NOMO-1 (cell line): ENCODE measurements at regions not wholly inside any gene's neighbourhood (a gene's known extent, or its start where the extent isn't known, plus 50 kb on each side); places are given as distances from the start of the nearest gene placed in this dataset.
"Not testable (repeated sequence)": the region's sequence is repeated elsewhere in the genome, so short reads cannot be mapped to it uniquely, and the experiment has no call there.

Experiments used
- DNase-seq, 2 experiments: peaks; one replicate each; lab custom pipeline; 2025; ENCODE audit not compliant: unreplicated experiment in 2 of 2; lab: John Stamatoyannopoulos, UW

DNA sequence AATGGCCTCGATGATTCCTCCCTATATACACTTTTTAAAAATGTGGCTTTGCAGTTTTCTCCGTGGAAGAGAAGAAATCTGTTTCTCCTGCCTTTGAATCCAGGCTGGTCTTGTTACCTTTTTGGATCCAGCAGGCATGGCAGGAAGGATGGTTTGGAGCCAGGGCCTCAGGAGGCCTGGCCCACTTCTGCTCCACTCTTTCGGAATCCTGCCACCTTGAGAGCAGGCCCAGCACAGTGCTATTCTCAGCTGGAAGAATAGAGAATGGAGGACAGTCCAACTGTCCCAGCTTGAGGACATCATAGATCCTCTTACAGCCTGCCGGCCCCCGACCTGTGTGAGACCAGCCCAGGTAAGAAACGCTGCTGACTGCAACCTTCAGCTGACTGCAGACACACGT is 421.5 kb downstream of the FUT8 start:
- no peak for DNase-seq

DNA sequence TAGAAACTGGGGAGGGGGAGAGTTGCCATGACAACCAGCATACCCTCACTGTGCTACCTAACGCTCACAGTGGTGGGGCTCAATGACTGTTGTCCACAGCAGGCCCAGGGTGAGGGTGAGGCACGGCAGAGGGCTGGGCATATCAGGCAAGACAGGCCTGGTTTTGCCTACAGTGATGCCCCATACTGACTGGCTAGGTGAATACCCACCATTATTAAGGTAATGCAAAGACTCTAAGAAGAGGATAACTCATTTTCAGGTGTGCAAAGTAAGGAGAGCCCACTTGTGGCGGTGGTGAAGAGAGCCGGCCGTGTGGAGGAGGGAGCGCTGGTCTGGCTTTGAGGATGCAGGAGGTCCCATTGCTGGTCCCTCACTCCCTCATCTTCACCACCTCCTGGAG is 422.3 kb downstream of the FUT8 start:
- DNase-seq: no peak

DNA sequence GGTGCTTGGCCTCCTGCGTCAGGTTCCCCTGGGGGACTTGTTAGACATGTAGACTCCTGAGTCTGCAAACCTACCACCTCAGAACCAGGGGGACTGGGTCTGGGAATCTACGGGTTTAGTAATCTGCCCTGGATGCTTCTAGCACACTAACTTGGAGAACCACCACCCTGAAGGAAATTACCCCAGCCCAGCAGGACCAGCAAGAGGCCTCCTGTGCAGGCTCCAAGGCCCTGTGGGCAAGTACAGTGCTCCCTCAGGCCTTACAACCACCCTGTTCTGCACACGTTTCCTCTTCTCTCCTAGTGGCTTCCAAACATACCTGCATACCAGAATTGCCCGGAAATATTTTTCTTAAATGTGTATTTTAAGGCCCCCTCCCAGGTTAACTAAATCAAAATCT is 423.0 kb downstream of the FUT8 start:
- no peak for DNase-seq

DNA sequence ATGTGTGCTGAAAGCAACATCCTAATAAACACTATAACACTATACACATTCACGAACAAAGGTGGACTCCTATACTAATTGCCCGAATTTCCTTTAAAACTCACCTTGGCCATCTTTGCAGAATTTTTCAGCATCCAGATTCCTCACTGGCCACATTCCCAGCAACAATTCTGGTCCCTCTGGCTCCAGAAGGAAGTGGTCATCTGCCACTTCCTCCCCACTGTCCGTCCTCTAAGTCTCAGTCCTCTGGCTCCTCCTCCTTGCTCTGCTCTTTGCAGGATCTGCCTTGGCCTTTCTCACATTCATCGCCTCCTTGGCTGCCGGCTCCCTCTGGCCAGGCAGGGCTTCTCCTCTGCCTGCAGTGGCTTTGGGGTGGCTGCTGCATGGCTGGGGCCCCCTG is 426.0 kb downstream of the FUT8 start:
- no peak for DNase-seq

DNA sequence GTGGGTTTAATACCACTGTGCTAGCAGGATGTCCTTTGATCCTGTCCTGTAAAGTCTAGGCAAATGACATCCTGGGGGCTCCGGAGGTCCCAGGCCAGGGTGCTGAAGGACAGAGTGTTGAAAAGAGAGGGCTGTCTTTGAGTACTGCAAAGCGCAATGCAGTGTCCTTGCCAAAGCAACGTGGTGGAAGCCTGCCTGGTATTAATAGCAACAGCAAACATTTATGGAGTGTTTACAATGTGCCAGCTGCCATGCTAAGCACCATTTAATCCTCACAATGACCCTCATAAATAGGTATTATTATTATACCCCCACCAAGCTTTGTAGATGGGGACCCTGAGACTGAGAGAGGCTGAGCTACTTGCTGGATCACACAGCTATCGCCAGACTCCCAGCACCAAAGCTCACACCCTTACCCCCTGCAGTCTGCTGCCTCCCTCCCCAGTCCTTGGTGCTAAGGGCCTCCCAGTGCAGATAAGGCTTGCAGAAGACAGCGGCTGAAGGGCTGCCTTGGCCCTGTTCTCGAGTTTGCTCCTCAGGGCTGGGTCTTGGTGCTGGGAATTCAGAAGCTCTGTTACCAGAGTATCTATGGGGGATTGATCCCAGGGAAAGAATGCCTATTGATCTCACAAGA is 427.7 kb downstream of the FUT8 start:
- no peak for DNase-seq

DNA sequence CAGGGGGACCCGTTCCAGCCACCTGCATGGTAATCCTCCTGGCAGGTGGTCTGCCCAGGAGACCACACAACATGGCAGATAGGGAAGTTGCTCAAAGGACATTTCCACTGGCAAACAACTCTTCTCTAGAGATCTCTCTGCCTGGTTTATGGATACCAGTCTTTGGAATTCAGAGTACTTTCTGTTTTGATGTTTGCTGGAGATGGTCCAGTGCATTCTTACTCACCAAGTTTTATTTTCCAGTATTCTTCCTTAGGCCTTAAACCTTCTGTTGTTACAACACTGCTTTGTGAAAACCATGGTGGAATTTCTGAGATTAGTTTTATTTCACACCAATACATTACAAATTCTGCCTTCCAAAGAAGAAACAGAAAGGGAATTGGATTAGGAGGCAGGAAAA is 428.3 kb downstream of the FUT8 start:
- no peak for DNase-seq

DNA sequence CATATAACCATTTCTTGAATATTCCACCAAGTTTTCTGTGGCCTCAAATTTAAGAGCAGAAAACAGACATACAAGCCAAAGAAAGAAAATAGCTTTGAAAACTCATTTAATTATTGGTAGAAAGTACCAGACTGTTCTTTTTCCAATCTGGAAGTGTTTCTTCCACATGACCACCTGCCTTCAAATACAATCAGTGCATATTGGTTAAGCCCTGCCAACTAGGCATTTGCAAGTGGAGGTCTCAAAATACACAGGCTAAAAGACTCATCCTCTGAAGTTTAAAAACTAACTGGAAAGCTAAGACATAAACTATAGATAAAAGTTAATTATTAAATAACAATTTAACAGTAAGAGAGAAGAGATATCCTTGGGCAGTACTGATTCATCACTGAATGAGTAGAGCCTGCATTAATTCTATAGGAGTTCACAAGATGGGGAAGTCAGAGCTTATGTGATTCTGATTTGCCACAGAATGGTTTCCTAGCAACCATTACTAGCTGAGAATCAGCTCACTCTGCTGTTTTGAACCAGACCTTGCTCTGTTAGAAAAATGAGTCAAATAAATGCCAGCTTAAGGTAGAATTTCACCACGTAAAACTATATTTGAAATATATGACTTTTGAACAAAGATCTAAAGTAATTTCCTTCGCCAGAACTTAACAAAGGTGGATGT is 433.8 kb downstream of the FUT8 start:
- DNase-seq: peak in 1 of 2 experiments; percentile 27

DNA sequence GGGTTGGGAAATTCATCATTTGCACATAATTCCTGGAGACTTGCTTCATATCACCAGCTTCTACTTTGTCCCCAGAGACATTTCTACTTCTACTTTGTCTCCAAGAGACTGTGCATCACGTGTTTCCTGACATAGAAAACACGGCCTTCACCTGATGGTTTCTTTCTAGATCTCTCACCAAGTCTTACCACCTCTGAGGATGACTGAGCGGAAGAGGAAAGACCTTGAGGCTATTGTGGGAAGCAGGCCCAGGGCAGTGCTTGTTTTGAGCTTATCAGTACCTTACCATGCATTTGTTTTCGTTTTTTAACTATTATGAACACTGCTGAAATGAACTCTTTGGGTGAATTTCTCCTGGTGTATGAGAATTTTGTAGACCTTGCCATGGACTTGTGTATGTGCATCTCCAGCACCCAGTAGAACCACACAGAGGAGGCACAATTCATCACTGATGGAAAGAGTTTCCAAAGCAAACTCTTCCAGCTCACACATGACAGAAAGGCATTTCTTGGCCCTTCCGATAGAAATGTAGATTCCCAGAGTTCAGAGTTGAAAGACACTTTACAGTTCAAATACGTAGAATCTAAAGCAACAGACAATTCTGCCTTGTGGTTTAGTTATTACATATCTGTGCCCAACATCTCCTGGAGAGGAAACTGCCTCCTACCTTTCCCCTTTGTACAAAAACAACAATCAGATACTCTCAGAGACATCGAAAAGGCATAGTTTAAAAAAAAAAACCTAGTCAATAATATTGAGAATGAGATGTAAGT is 434.7 kb downstream of the FUT8 start:
- no peak for DNase-seq

DNA sequence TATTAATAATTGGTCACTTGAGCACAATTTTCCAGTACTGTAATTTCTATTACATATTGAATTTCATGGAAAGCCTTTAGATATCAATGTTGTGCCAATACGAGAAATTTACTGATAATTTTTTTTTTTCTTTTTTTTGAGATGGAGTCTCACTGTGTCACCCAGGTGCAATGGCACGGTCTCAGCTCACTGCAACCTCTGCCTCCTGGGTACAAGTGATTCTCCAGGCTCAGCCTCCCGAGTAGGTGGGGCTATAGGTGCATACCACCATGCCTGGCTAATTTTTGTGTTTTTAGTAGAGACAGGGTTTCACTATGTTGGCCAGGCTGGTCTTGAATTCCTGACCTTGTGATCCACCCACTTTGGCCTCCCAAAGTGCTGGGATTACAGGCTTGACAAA is 435.4 kb downstream of the FUT8 start:
- DNase-seq: not testable (repeated sequence)

DNA sequence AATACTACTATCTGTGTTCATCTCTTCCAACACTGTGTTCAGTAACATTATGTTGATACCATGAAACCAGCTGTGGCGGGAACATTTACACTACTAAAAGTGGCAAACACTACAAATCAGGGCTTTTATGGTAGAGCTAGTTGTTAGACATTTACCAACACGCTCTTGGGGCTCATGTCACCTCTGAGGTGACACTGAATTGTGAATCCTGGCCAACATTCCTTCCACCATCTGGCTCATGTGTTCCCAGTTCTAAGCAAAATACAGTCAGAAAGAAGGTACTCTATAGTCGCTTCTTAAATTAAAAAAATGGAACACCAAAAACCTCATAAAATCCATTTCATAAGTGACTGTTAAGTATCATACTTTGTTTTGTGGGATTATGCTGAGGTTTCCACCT is 436.6 kb downstream of the FUT8 start:
- no peak for DNase-seq

DNA sequence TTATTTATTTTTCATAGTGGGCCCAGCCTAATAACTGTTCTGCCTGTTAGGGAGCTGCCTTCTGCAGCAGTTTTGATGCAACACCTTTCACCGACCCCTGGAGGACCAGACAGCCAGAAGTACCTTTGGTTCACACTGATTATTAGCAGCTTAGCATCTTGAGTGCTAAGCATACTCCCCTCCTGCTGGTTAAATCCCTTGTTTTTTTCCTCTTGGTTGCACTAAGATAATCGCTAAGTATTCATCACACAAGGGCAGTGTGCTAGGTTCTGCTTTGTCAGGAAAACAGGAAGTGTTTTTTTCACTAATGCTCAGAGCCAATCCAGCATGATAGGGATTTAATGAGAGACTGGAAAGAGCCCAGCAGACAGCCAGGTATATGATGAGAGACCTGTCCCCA is 437.0 kb downstream of the FUT8 start:
- DNase-seq: peak in 1 of 2 experiments; percentile 42

DNA sequence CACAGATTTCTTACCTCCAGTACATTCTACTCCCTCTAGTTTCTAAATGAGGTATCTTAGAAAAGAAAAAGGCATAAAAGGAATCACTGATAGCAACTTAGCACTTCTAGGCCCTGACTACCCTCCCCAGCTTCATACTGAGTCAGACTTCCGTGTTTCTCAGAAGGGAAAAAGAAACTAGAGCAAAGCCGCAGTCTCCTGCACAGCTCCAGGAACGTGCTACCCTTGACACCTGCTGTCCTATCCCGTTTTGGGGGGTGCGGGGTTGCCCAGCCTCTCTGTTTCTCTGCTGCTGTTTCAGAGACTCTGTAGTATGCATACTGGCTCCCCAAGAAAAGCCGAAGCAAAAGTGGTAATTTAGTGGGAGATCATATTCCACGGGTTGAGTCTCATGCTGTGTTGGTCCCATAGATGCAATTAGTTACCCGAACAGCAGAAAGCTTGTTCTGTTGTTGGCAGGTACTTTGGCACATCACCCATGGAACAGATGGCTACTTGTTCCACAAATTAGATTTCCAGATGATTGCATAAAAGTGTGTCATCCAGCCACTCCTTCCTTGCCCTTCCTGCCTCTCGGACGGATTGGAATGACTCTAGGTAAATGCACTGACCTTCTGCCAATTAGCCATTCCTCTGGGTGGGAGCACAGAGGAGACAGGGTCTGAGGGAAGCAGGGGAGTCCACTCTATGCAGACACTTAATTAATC is 438.1 kb downstream of the FUT8 start:
- no peak for DNase-seq

DNA sequence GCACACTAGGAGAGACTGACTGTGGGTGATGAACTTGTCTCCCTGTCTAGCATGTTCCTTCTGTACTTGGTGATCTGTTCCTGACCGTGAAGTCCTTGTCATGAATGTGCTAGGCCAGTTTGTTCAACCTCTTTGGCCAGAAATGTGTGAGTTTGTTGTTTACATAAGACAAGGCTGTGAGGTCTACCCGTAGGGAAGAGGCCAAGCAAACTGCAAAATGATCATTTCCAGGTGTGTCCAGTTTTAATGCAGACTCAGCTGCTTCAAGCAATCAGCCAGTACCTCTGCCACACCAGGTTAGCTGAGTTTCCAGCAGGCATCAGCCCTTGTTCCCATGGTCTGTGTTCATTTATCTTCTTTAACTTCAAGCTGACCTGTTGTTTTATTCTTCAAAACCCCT is 440.2 kb downstream of the FUT8 start:
- no peak for DNase-seq

DNA sequence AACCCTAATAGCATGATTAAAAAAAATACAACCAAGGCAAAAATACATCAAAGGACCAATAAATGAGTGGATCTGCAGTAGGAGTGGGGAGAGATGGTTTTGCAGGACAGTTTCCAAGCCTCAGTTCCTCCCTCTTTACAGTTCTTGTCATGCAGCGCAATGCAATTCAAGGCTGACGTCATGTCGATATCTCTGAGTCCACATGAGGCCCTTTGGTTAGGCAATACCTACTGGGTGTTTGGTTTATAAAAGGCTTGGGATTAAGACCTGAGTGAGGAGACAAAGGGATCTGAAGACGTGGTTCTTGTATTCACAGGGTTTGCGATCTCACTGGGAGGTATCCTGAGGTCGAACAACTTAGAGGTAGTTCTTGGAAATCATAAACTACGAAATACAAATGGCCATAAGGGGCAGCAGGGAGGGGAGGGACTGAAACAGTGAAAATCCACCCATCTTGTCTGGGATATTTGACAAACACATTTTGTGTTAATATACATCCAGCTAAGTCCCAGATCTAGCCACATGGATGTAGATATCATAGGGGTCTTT is 441.0 kb downstream of the FUT8 start:
- no peak for DNase-seq

DNA sequence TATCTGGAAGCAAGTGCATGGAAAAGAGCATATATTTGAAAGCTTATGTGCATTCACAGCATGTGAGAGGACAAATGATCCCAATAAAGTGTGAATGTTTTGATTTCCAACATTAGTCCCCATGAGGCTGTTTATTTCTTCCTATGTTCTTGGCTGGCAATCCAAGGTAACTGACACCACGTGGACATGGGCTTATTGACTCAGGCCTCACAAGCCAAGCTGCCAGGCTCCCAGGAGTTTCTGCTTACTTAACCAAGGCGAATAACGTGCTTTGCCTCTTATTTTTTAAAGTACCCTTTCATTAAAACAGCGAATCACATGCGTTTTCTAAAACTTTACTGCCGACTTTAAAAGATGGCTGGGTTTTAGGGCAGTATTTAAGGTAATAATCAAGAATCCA is 441.7 kb downstream of the FUT8 start:
- no peak for DNase-seq

DNA sequence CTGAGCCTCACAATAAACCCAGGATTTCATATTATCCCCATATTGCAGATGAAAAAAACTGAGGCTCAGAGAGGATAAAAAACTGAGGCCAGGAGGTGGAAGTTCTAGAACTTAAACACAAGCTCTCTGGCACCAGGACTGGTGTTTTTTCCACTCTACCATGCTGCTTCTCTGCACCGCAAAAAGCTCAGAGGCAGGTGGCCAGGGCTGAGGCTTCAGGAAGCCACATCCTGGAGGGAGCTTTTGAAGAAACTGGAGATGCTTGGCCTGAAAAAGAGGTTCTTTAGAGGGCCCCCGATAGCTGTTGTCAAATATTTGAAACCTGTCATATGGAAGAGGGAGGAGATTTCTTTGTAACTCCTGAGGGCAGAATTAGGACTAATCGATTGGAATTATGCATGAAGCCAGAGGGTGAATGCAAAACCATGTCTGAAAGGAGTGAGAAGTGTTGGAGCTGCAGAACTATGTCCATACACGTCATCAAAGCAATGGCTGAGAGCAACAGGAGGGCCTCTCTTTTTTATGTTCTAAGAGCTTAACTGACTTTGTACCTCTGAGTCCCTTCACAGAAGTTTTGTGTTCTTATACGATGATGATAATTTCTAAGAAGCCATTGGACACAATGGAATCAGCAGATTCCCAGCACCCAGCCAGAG is 448.6 kb downstream of the FUT8 start:
- DNase-seq: no peak

DNA sequence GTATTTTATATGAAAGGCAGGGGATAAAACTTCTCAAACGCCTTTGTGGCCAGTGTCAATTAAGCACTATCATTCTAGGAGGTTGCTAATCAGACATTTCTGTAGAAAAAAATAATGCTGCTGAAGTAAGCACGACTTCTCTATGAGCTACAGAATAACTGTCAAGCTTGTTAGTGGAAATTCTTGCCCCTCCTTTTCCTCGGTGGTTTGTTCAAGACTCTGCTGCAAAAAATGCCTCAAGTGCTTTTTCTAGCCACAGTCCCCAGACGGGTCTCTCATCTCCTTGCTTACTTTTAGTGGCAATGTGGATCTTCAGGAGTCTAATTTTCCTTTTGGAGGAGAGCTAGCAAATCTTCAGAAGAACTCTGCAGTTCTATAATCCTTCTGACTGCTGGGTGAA is 452.0 kb downstream of the FUT8 start:
- DNase-seq: no peak

DNA sequence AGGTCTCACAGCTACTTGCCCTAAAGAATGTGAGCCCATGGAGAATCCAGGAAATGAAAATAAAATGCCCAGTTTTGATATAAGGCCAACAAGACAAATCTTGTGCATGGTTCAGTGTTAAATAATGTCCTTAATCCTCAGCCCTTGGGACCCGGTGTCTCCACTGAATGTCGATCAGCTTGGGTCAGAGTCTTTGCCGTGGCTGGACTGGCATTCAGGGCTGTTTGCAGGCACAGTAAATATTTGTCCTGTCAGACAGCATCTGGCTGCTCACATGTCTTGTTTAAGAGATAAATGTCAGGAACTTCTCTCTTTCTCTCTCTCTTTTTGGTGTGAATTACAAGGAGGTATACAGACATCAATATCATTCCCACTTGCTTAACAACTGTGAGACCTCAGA is 452.5 kb downstream of the FUT8 start:
- no peak for DNase-seq

DNA sequence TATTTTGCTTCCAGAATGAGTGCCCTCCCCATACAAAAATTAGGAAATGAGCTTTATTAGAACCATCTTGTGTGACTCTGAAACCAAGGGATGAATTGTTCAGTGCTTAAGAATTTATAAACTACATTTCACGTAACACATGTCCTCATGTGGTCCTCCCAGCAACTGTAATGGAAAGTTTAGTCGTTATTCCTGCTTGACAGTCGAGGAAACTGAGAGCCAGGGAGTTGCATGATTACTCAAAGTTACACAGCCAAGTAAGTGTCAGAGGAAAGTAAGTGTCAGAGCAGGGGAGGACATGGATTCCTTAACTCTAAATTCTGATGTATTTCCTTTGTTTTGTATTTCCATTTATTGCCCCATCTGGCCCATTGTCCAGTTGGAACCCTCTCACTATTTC is 453.9 kb downstream of the FUT8 start:
- no peak for DNase-seq

DNA sequence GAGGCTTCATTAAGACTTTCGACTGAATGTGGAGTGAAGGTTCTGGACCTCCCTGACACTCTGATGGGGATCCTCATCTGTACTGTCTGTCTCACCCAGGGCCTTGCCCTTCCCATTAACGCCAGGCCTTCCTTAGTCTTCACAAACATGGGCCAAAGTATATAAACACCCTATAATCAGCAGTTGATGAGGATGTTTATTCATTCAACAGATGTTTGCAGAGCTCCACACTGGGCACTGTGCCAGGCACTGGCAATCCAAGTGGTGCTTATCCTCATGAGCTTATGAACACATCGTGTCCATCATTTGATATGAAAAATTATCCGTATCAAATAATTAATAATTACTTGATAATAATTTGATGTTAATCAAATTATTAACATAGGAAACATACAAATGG is 454.4 kb downstream of the FUT8 start:
- DNase-seq: no peak

DNA sequence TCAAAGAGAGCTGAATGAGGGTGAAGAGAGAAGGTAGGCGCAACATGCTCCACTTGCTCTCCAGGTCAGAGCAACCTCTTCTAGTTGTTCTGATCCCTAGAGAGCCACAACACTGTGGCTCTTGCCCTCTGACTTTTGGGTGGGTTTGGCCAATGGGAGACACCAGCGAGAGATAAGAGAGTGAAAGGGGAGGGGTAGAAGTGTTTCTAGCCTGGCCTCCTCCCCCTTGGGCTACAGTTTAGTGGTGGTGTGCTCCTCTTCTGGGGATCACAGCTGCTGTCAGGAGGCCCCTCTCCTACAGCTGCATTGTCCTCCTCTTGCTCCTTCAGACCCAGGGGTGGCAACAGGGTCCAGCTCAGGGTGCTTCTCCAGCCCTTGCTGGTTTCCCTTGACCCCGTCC is 454.8 kb downstream of the FUT8 start:
- no peak for DNase-seq
